Thoracic aorta (tissue), 2 donors: ENCODE measurements at regions not wholly inside any gene's neighbourhood (a gene's known extent, or its start where the extent isn't known, plus 50 kb on each side); places are given as distances from the start of the nearest gene placed in this dataset.
A peak's percentile ranks its signal among the peaks of the same experiment; 100 is the strongest.

Source experiments
- ATAC-seq: fragments of 150-250 bp; one replicate; pipeline ENCODE4 v1.8.0; 2017; ENCODE audit warnings: low read depth; ENCODE audit not compliant: insufficient number of reproducible peaks, low FRiP score
- DNase-seq: peaks from one replicate; pipeline ENCODE4 v3.0.0-alpha.2; 2020; ENCODE audit warnings: low spot score
- H3K27ac ChIP-seq, 2 donors: fragments of 200-600 bp; sonication (generic); 1 replicate in 1 of 2; 2 replicates in 1 of 2; pipeline ENCODE4 v1.5.1; 2016; ENCODE audit warnings: mild to moderate bottlenecking in 2 of 2, moderate library complexity in 2 of 2
- H3K27me3 ChIP-seq: fragments of 200-600 bp; sonication (generic); replicated peaks from 2 replicates; pipeline ENCODE4 v1.6.0; 2016; ENCODE audit warnings: mild to moderate bottlenecking; ENCODE audit not compliant: insufficient read depth
- H3K36me3 ChIP-seq: fragments of 200-600 bp; sonication (generic); one replicate; pipeline ENCODE4 v1.5.1; 2016
- H3K4me1 ChIP-seq, 2 donors: fragments of 200-600 bp; sonication (generic); 1 replicate in 1 of 2; 2 replicates in 1 of 2; pipeline versions ENCODE4 v1.5.1 to v1.6.0; 2016; ENCODE audit warnings: low read depth in 2 of 2, mild to moderate bottlenecking in 1 of 2; ENCODE audit not compliant: control insufficient read depth in 1 of 2
- H3K4me3 ChIP-seq: fragments of 200-600 bp; sonication (generic); 2 replicates; pipeline ENCODE4 v1.5.1; 2016; ENCODE audit warnings: mild to moderate bottlenecking
- H3K9me3 ChIP-seq: fragments of 200-600 bp; sonication (generic); 2 replicates; pipeline ENCODE4 v1.5.1; 2016
- TF ChIP-seq, protein P1 (sequence below): fragments of 200-600 bp; sonication (generic); IDR thresholded peaks from one replicate; pipeline ENCODE4 v1.5.1; 2019; ENCODE audit warnings: antibody characterized with exemption

- Histone ChIP-seq H3K4me1 (peaks cover 3 to 15% of the 10 kb centered on the region in 2 donors), H3K4me3 (no peak overlapping the region), H3K9me3 (no peaks in the 10 kb centered on the region), H3K36me3 (no peaks in the 10 kb centered on the region), H3K27ac (no peak overlapping the region), H3K27me3 (no peaks in the 10 kb centered on the region)
- TF ChIP-seq, protein P1, sequence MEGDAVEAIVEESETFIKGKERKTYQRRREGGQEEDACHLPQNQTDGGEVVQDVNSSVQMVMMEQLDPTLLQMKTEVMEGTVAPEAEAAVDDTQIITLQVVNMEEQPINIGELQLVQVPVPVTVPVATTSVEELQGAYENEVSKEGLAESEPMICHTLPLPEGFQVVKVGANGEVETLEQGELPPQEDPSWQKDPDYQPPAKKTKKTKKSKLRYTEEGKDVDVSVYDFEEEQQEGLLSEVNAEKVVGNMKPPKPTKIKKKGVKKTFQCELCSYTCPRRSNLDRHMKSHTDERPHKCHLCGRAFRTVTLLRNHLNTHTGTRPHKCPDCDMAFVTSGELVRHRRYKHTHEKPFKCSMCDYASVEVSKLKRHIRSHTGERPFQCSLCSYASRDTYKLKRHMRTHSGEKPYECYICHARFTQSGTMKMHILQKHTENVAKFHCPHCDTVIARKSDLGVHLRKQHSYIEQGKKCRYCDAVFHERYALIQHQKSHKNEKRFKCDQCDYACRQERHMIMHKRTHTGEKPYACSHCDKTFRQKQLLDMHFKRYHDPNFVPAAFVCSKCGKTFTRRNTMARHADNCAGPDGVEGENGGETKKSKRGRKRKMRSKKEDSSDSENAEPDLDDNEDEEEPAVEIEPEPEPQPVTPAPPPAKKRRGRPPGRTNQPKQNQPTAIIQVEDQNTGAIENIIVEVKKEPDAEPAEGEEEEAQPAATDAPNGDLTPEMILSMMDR: no peak
- DNase-seq (no peak), ATAC-seq (no peak)
Measured at GRCh38 chr7:86953219-86953618, 106.2 kb downstream of the ELAPOR2 start.

DNA sequence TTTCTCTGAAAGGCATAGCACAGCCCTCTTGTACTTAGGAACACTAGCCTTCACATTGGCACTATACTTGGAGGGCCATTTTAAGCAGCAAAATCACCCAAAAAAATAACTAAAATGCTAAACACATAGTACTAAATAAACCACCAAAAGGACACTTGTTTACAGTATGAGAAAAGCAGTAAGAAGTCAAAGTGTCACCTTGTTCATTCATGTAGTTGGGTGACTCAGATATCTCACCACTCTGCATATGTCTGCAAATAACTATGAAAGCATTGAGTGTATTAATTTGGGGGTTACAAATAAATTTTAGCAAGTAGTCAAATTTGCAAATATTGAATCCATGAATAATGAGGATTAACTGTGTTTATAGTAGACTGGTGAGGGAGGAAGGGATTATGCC is 107.6 kb downstream of the ELAPOR2 start:
- no peak overlapping the region for H3K4me3 ChIP-seq
- no peaks in the 10 kb centered on the region for H3K9me3 ChIP-seq
- TF ChIP-seq, protein P1: no peak
- no peak overlapping the region for H3K27ac ChIP-seq
- H3K27me3 ChIP-seq: no peaks in the 10 kb centered on the region
- H3K36me3 ChIP-seq: no peaks in the 10 kb centered on the region
- no peak for DNase-seq
- no peak for ATAC-seq
- H3K4me1 ChIP-seq: peaks cover 6 to 21% of the 10 kb centered on the region in 2 donors

DNA sequence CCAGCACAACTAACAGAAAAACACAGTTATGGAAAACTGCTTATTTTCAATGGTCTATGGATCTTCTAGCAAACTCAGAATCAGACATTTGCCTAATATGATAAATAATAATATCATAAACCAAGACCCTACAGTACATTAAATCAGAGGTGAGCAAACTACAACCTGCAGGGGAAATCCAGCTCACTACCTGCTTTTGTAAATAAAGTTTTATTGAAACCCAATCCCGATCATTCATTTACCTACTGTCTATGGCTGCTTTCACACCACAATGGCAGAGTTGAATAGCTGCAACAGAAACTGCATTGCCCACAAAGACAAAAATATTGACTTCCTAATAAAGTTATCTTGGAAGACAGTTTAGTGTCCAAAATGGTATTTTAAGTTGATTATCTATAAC is 108.5 kb downstream of the ELAPOR2 start:
- DNase-seq: no peak
- H3K4me1 ChIP-seq: peaks cover 6 to 21% of the 10 kb centered on the region in 2 donors
- H3K27ac ChIP-seq: no peak overlapping the region
- H3K27me3 ChIP-seq: no peaks in the 10 kb centered on the region
- TF ChIP-seq, protein P1: no peak
- H3K9me3 ChIP-seq: no peaks in the 10 kb centered on the region
- no peaks in the 10 kb centered on the region for H3K36me3 ChIP-seq
- no peak for ATAC-seq
- no peak overlapping the region for H3K4me3 ChIP-seq

DNA sequence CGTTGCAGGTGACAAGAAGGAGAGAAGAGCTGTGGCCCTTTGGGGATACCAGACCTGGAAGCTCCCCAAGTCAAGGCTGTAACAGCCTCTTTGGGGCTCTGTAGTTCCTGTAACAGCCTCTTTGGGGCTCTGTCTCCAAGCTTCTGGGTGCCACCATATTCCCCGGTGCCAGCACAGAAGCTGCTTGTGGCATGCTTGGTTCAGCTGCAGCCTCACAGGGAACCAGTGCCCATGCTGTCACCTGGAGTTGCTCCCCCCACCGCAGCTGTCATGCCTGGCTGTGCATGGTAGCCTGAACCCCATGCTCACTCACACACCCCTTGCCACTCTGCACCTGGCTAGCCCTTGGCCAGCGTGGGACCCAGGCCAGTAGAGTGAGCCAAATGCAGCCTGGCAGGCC is 109.1 kb downstream of the ELAPOR2 start:
- H3K27ac ChIP-seq: no peak overlapping the region
- TF ChIP-seq, protein P1: no peak
- peaks cover 6 to 21% of the 10 kb centered on the region in 2 donors for H3K4me1 ChIP-seq
- H3K27me3 ChIP-seq: no peaks in the 10 kb centered on the region
- no peak overlapping the region for H3K4me3 ChIP-seq
- no peaks in the 10 kb centered on the region for H3K36me3 ChIP-seq
- DNase-seq (no peak), ATAC-seq (no peak)
- no peaks in the 10 kb centered on the region for H3K9me3 ChIP-seq

DNA sequence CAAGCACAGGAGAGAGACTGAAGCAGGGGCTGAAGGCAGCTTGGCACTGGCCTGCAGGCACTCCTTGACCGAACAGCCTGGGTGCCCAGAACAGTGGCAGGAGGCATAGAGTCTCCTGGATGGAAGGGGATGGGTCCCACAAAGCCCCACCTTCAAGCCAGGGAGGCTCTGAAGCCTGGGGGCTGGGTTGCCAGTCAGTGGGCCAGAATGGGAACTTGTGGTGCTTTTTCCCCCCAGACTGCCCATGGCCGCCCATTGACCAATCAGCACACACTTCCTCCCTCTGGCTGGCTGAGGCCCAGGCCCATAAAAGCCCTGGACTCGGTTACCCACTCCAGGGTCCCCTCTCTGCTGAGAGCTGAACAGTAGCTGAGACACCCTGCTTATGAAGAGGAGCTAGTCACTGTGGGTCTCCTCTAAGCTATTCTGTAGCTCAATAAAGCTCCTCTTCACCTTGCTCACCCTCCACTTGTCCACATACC is 109.6 kb downstream of the ELAPOR2 start:
- no peak for ATAC-seq
- TF ChIP-seq, protein P1: no peak
- no peaks in the 10 kb centered on the region for H3K27me3 ChIP-seq
- H3K4me3 ChIP-seq: no peak overlapping the region
- no peak for DNase-seq
- peaks cover 6 to 21% of the 10 kb centered on the region in 2 donors for H3K4me1 ChIP-seq
- H3K9me3 ChIP-seq: no peaks in the 10 kb centered on the region
- H3K27ac ChIP-seq: peak overlapping the region in 1 of 2 donors; percentile 22
- no peaks in the 10 kb centered on the region for H3K36me3 ChIP-seq
